ENCODE measurements at regions not wholly inside any gene's neighbourhood (a gene's known extent, or its start where the extent isn't known, plus 50 kb on each side); places are given as distances from the start of the nearest gene placed in this dataset.

DNA sequence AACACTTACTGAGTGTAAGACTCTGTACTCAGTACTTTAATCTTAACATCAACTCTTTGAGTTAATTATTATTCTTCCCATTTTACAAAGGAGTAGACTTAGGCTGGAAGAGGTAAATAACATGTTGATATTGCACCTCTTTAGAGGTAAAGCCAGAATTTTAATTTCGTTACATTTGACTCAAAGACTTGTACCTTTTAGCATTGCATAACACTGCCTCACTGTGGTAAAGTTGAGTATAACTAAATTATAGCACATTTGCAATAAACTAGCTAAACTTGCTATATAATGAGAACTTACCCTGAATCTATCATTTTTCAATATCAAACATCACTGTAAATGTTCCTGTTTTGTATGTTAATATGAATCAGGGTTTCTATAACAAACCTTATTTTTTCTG is 218.5 kb downstream of the PRR32 start:
- DNase-seq (ENCODE audit: low read depth, low spot score), result no peak
- BruUV-seq (replicated peaks), result no TSS peak
- Histone ChIP-seq H3K4me1 (ENCODE audit: control insufficient read depth, insufficient read depth, low read length) (no peaks in the 10 kb centered on the region), H3K4me3 (ENCODE audit: low read depth in 2 of 2, low read length in 2 of 2) (no peak overlapping the region), H3K27me3 (ENCODE audit: control insufficient read depth, insufficient read depth, low read length) (no peaks in the 10 kb centered on the region), H3K36me3 (ENCODE audit: control insufficient read depth, insufficient read depth, low read length) (no peaks in the 10 kb centered on the region), H3K27ac (ENCODE audit: low read length) (no peak overlapping the region), H3K9me3 (ENCODE audit: control insufficient read depth, insufficient read depth, low read depth, low read length) (no peaks in the 10 kb centered on the region)
- ChIA-PET CTCF (no interaction called here), POLR2A (no interaction called here)
- no peak for ATAC-seq
- intact Hi-C loops (cut with micrococcal nuclease; ENCODE audit: unreplicated experiment) (loop anchor here (2.0 kb wide), 1 partner anchor 267 kb away; no protein-coding TSS in a partner anchor), in situ Hi-C loops (cut with HindIII; ENCODE audit: low pct_unique_long_range_greater_than_20kb, low sequenced_read_pairs) (no loop called here)
- TF ChIP-seq, protein P1, sequence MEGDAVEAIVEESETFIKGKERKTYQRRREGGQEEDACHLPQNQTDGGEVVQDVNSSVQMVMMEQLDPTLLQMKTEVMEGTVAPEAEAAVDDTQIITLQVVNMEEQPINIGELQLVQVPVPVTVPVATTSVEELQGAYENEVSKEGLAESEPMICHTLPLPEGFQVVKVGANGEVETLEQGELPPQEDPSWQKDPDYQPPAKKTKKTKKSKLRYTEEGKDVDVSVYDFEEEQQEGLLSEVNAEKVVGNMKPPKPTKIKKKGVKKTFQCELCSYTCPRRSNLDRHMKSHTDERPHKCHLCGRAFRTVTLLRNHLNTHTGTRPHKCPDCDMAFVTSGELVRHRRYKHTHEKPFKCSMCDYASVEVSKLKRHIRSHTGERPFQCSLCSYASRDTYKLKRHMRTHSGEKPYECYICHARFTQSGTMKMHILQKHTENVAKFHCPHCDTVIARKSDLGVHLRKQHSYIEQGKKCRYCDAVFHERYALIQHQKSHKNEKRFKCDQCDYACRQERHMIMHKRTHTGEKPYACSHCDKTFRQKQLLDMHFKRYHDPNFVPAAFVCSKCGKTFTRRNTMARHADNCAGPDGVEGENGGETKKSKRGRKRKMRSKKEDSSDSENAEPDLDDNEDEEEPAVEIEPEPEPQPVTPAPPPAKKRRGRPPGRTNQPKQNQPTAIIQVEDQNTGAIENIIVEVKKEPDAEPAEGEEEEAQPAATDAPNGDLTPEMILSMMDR (IDR thresholded peaks at IDR 0.05), result peak; percentile 15; the same call in 1 of the 2 replicates
- TF ChIP-seq, protein P2, sequence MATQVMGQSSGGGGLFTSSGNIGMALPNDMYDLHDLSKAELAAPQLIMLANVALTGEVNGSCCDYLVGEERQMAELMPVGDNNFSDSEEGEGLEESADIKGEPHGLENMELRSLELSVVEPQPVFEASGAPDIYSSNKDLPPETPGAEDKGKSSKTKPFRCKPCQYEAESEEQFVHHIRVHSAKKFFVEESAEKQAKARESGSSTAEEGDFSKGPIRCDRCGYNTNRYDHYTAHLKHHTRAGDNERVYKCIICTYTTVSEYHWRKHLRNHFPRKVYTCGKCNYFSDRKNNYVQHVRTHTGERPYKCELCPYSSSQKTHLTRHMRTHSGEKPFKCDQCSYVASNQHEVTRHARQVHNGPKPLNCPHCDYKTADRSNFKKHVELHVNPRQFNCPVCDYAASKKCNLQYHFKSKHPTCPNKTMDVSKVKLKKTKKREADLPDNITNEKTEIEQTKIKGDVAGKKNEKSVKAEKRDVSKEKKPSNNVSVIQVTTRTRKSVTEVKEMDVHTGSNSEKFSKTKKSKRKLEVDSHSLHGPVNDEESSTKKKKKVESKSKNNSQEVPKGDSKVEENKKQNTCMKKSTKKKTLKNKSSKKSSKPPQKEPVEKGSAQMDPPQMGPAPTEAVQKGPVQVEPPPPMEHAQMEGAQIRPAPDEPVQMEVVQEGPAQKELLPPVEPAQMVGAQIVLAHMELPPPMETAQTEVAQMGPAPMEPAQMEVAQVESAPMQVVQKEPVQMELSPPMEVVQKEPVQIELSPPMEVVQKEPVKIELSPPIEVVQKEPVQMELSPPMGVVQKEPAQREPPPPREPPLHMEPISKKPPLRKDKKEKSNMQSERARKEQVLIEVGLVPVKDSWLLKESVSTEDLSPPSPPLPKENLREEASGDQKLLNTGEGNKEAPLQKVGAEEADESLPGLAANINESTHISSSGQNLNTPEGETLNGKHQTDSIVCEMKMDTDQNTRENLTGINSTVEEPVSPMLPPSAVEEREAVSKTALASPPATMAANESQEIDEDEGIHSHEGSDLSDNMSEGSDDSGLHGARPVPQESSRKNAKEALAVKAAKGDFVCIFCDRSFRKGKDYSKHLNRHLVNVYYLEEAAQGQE (IDR thresholded peaks at IDR 0.05; ENCODE audit: insufficient read depth in 1 of 2, low read depth in 2 of 2, low read length in 1 of 2), result no peak
- no peak for TF ChIP-seq TCF7L2 (IDR thresholded peaks at IDR 0.05; ENCODE audit: low read depth, low read length)

DNA sequence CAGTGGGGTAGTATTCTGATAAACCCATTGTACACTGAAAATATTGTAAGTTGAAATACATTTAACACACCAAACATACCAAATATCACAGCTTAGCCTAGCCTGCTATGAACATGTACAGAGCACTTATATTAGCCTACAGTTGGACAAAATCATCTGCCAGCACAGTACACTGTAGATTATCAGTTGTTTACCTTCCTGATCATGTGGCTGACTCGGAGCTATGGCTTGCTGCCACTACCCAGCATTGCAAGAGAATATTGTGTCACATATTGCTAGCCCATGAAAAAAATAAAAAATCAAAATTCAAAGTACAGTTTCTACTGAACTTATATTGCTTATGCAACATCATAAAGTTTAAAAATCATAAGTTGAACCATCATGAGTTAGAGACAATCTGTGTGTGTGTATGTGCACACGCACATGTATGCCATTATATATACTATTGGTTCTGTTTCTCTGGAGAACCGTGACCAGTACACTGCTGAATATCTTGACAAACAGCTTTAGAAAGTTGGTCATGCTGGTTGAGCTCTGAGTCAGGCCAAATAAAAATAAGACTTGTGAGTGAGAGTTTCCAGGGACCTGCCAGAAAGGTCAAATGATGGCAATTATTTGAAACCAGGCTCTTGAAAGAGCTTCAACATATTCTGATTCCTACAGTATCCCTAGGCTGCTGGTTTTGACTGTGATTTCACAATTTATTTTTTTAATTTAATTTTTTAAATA is 238.5 kb downstream of the PRR32 start:
- Histone ChIP-seq H3K9me3 (ENCODE audit: control insufficient read depth, insufficient read depth, low read depth, low read length) (no peaks in the 10 kb centered on the region), H3K4me3 (ENCODE audit: low read depth in 2 of 2, low read length in 2 of 2) (no peak overlapping the region), H3K36me3 (ENCODE audit: control insufficient read depth, insufficient read depth, low read length) (no peaks in the 10 kb centered on the region), H3K27me3 (ENCODE audit: control insufficient read depth, insufficient read depth, low read length) (no peaks in the 10 kb centered on the region), H3K4me1 (ENCODE audit: control insufficient read depth, insufficient read depth, low read length) (no peaks in the 10 kb centered on the region), H3K27ac (ENCODE audit: low read length) (no peak overlapping the region)
- CTCF ChIA-PET, result no interaction called here
- POLR2A ChIA-PET, result no interaction called here
- no peak for TF ChIP-seq SIN3A (IDR thresholded peaks at IDR 0.05; ENCODE audit: borderline replicate concordance, insufficient read depth, low read depth, low read length)
- no peak for TF ChIP-seq TCF7L2 (IDR thresholded peaks at IDR 0.05; ENCODE audit: low read depth, low read length)
- TF ChIP-seq, protein P2 (IDR thresholded peaks at IDR 0.05; ENCODE audit: insufficient read depth in 1 of 2, low read depth in 2 of 2, low read length in 1 of 2), result no peak
- TF ChIP-seq, protein P1 (IDR thresholded peaks at IDR 0.05), result no peak
- TF ChIP-seq POLR2AphosphoS5 (IDR thresholded peaks at IDR 0.05; ENCODE audit: low read depth, low read length), result no peak
- DNase-seq (ENCODE audit: low read depth, low spot score), result no peak
- in situ Hi-C loops (cut with HindIII; ENCODE audit: low pct_unique_long_range_greater_than_20kb, low sequenced_read_pairs) (no loop called here), intact Hi-C loops (cut with micrococcal nuclease; ENCODE audit: unreplicated experiment) (no loop called here)
- no TSS peak for BruUV-seq (replicated peaks)
- no peak for ATAC-seq
